ENCODE measurements at regions not wholly inside any gene's neighbourhood (a gene's known extent, or its start where the extent isn't known, plus 50 kb on each side); places are given as distances from the start of the nearest gene placed in this dataset.

- TF ChIP-seq ZNF646 (CRISPR knock-in tag; IDR thresholded peaks at IDR 0.05) (no peak), DNMT3B (CRISPR knock-in tag; conservative IDR thresholded peaks at IDR 0.05) (no peak), GATA4 (IDR thresholded peaks at IDR 0.05; ENCODE audit: borderline replicate concordance, low read depth) (no peak), TFAP4 (IDR thresholded peaks at IDR 0.05; ENCODE audit: borderline replicate concordance, low read depth) (no peak), RARG (CRISPR knock-in tag; IDR thresholded peaks at IDR 0.05; ENCODE audit: low read depth) (no peak)
- TF ChIP-seq, protein P1, sequence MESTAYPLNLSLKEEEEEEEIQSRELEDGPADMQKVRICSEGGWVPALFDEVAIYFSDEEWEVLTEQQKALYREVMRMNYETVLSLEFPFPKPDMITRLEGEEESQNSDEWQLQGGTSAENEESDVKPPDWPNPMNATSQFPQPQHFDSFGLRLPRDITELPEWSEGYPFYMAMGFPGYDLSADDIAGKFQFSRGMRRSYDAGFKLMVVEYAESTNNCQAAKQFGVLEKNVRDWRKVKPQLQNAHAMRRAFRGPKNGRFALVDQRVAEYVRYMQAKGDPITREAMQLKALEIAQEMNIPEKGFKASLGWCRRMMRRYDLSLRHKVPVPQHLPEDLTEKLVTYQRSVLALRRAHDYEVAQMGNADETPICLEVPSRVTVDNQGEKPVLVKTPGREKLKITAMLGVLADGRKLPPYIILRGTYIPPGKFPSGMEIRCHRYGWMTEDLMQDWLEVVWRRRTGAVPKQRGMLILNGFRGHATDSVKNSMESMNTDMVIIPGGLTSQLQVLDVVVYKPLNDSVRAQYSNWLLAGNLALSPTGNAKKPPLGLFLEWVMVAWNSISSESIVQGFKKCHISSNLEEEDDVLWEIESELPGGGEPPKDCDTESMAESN (CRISPR knock-in tag; conservative IDR thresholded peaks at IDR 0.05) = no peak
Measured at GRCh38 chr3:64363842-64364241, 138.6 kb upstream of the PRICKLE2 start (continued).

Measured in HepG2 (cell line).